ENCODE measurements at regions not wholly inside any gene's neighbourhood (a gene's known extent, or its start where the extent isn't known, plus 50 kb on each side); places are given as distances from the start of the nearest gene placed in this dataset.
"Not testable (repeated sequence)": the region's sequence is repeated elsewhere in the genome, so short reads cannot be mapped to it uniquely, and the experiment has no call there.

- no peak overlapping the region for H3K4me3 ChIP-seq (ENCODE audit: low read length)
- no peaks in the 10 kb centered on the region for H3K27me3 ChIP-seq (ENCODE audit: control insufficient read depth, insufficient read depth)
- DNase-seq = no peak
- no peaks in the 10 kb centered on the region for H3K4me1 ChIP-seq (ENCODE audit: control insufficient read depth, insufficient read depth, low read length)
- H3K27ac ChIP-seq (ENCODE audit: low read length) = no peak overlapping the region
- intact Hi-C loops (cut with DNase I) = no loop called here
- no peaks in the 10 kb centered on the region for H3K9me3 ChIP-seq (ENCODE audit: control insufficient read depth, low read length)
- ATAC-seq = no peak
Observed at GRCh38 chr6:86070151-86070550, 427.5 kb upstream of the SYNCRIP start.

- H3K9me3 ChIP-seq (ENCODE audit: control insufficient read depth, low read length); H3K4me1 ChIP-seq (ENCODE audit: control insufficient read depth, insufficient read depth, low read length); ATAC-seq; H3K4me3 ChIP-seq (ENCODE audit: low read length); H3K27ac ChIP-seq (ENCODE audit: low read length); H3K27me3 ChIP-seq (ENCODE audit: control insufficient read depth, insufficient read depth); intact Hi-C loops (cut with DNase I); DNase-seq: not testable (repeated sequence)
- WGBS = 84% methylated on average over 3 of the region's 3 CpGs
Observed at GRCh38 chr6:86065002-86065401, 422.3 kb upstream of the SYNCRIP start.

GRCh38 chr6:86057293-86057980, 414.8 kb upstream of the SYNCRIP start:
- peak in 1 of 3 donors; percentile 26 for DNase-seq
- H3K27me3 ChIP-seq (ENCODE audit: control insufficient read depth, insufficient read depth); ATAC-seq; H3K9me3 ChIP-seq (ENCODE audit: control insufficient read depth, low read length); H3K27ac ChIP-seq (ENCODE audit: low read length); H3K4me3 ChIP-seq (ENCODE audit: low read length); H3K4me1 ChIP-seq (ENCODE audit: control insufficient read depth, insufficient read depth, low read length); intact Hi-C loops (cut with DNase I): not testable (repeated sequence)
- WGBS = 75% methylated on average over 18 of the region's 18 CpGs

GRCh38 chr6:86045038-86045437, 402.4 kb upstream of the SYNCRIP start:
- Histone ChIP-seq H3K9me3 (ENCODE audit: control insufficient read depth, low read length) (no peaks in the 10 kb centered on the region), H3K4me3 (ENCODE audit: low read length) (no peak overlapping the region), H3K27me3 (ENCODE audit: control insufficient read depth, insufficient read depth) (no peaks in the 10 kb centered on the region), H3K4me1 (ENCODE audit: control insufficient read depth, insufficient read depth, low read length) (no peaks in the 10 kb centered on the region), H3K27ac (ENCODE audit: low read length) (no peak overlapping the region)
- ATAC-seq (no peak), DNase-seq (no peak)
- intact Hi-C loops (cut with DNase I) = no loop called here

- DNase-seq (no peak), ATAC-seq (no peak)
- Histone ChIP-seq H3K4me3 (ENCODE audit: low read length) (no peak overlapping the region), H3K27me3 (ENCODE audit: control insufficient read depth, insufficient read depth) (no peaks in the 10 kb centered on the region), H3K4me1 (ENCODE audit: control insufficient read depth, insufficient read depth, low read length) (no peaks in the 10 kb centered on the region), H3K27ac (ENCODE audit: low read length) (no peak overlapping the region), H3K9me3 (ENCODE audit: control insufficient read depth, low read length) (no peaks in the 10 kb centered on the region)
- intact Hi-C loops (cut with DNase I) = no loop called here
Observed at GRCh38 chr6:86042214-86042613, 399.5 kb upstream of the SYNCRIP start.

GRCh38 chr6:86031713-86032112, 389.0 kb upstream of the SYNCRIP start:
- intact Hi-C loops (cut with DNase I) = no loop called here
- Histone ChIP-seq H3K4me3 (ENCODE audit: low read length) (no peak overlapping the region), H3K27ac (ENCODE audit: low read length) (no peak overlapping the region), H3K27me3 (ENCODE audit: control insufficient read depth, insufficient read depth) (no peaks in the 10 kb centered on the region), H3K4me1 (ENCODE audit: control insufficient read depth, insufficient read depth, low read length) (no peaks in the 10 kb centered on the region), H3K9me3 (ENCODE audit: control insufficient read depth, low read length) (no peaks in the 10 kb centered on the region)
- ATAC-seq = no peak
- DNase-seq = no peak
- WGBS = 44% methylated on average over 2 of the region's 2 CpGs

- 84% methylated on average over 3 of the region's 3 CpGs for WGBS
- ATAC-seq = no peak
- no peak overlapping the region for H3K4me3 ChIP-seq (ENCODE audit: low read length)
Observed at GRCh38 chr6:86030875-86031274, 388.2 kb upstream of the SYNCRIP start.

GRCh38 chr6:86028776-86029175, 386.1 kb upstream of the SYNCRIP start:
- no peak overlapping the region for H3K27ac ChIP-seq (ENCODE audit: low read length)
- no peaks in the 10 kb centered on the region for H3K9me3 ChIP-seq (ENCODE audit: control insufficient read depth, low read length)
- H3K4me1 ChIP-seq (ENCODE audit: control insufficient read depth, insufficient read depth, low read length) = no peaks in the 10 kb centered on the region
- intact Hi-C loops (cut with DNase I) = no loop called here
- DNase-seq = no peak
- no peak for ATAC-seq
- no peak overlapping the region for H3K4me3 ChIP-seq (ENCODE audit: low read length)
- H3K27me3 ChIP-seq (ENCODE audit: control insufficient read depth, insufficient read depth) = no peaks in the 10 kb centered on the region

More at GRCh38 chr6:86030875-86031274, 388.2 kb upstream of the SYNCRIP start:
- Histone ChIP-seq H3K27me3 (ENCODE audit: control insufficient read depth, insufficient read depth) (no peaks in the 10 kb centered on the region), H3K9me3 (ENCODE audit: control insufficient read depth, low read length) (no peaks in the 10 kb centered on the region), H3K4me1 (ENCODE audit: control insufficient read depth, insufficient read depth, low read length) (no peaks in the 10 kb centered on the region), H3K27ac (ENCODE audit: low read length) (no peak overlapping the region)
- intact Hi-C loops (cut with DNase I) = no loop called here
- no peak for DNase-seq

GRCh38 chr6:86026890-86027289, 384.2 kb upstream of the SYNCRIP start:
- H3K4me1 ChIP-seq (ENCODE audit: control insufficient read depth, insufficient read depth, low read length); ATAC-seq; H3K27me3 ChIP-seq (ENCODE audit: control insufficient read depth, insufficient read depth); intact Hi-C loops (cut with DNase I); H3K4me3 ChIP-seq (ENCODE audit: low read length); DNase-seq; H3K27ac ChIP-seq (ENCODE audit: low read length); H3K9me3 ChIP-seq (ENCODE audit: control insufficient read depth, low read length): not testable (repeated sequence)
- WGBS = 57% methylated on average over 10 of the region's 10 CpGs

- 57% methylated on average over 1 of the region's 1 CpG for WGBS
- no peak for ATAC-seq
- no peaks in the 10 kb centered on the region for H3K9me3 ChIP-seq (ENCODE audit: control insufficient read depth, low read length)
Observed at GRCh38 chr6:86017236-86017635, 374.6 kb upstream of the SYNCRIP start.

GRCh38 chr6:86016567-86016966, 373.9 kb upstream of the SYNCRIP start:
- H3K4me1 ChIP-seq (ENCODE audit: control insufficient read depth, insufficient read depth, low read length) = no peaks in the 10 kb centered on the region
- H3K27me3 ChIP-seq (ENCODE audit: control insufficient read depth, insufficient read depth) = no peaks in the 10 kb centered on the region
- 75% methylated on average over 3 of the region's 3 CpGs for WGBS
- no peak overlapping the region for H3K27ac ChIP-seq (ENCODE audit: low read length)
- intact Hi-C loops (cut with DNase I) = no loop called here
- DNase-seq = no peak
- no peak for ATAC-seq
- H3K9me3 ChIP-seq (ENCODE audit: control insufficient read depth, low read length) = no peaks in the 10 kb centered on the region
- no peak overlapping the region for H3K4me3 ChIP-seq (ENCODE audit: low read length)

More at GRCh38 chr6:86017236-86017635, 374.6 kb upstream of the SYNCRIP start:
- no peak for DNase-seq
- intact Hi-C loops (cut with DNase I) = no loop called here
- Histone ChIP-seq H3K27ac (ENCODE audit: low read length) (no peak overlapping the region), H3K4me3 (ENCODE audit: low read length) (no peak overlapping the region), H3K27me3 (ENCODE audit: control insufficient read depth, insufficient read depth) (no peaks in the 10 kb centered on the region), H3K4me1 (ENCODE audit: control insufficient read depth, insufficient read depth, low read length) (no peaks in the 10 kb centered on the region)

- Histone ChIP-seq H3K4me1 (ENCODE audit: control insufficient read depth, insufficient read depth, low read length) (no peaks in the 10 kb centered on the region), H3K27ac (ENCODE audit: low read length) (no peak overlapping the region), H3K27me3 (ENCODE audit: control insufficient read depth, insufficient read depth) (no peaks in the 10 kb centered on the region), H3K9me3 (ENCODE audit: control insufficient read depth, low read length) (no peaks in the 10 kb centered on the region), H3K4me3 (ENCODE audit: low read length) (no peak overlapping the region)
- intact Hi-C loops (cut with DNase I) = no loop called here
- ATAC-seq (no peak), DNase-seq (no peak)
- 73% methylated on average over 4 of the region's 4 CpGs for WGBS
Observed at GRCh38 chr6:86016077-86016476, 373.4 kb upstream of the SYNCRIP start.

Data from right cardiac atrium (tissue), 5 donors.